Transverse colon (tissue), 4 donors: ENCODE measurements at regions not wholly inside any gene's neighbourhood (a gene's known extent, or its start where the extent isn't known, plus 50 kb on each side); places are given as distances from the start of the nearest gene placed in this dataset.

Experiments used
- DNase-seq: peaks from one replicate; pipeline ENCODE4 v3.0.0-alpha.2; 2019
- H3K27ac ChIP-seq, 4 donors: fragments of 200-600 bp; sonication (generic); 2 replicates each; pipeline ENCODE4 v1.5.1; 2016 to 2018; ENCODE audit warnings: inconsistent platforms in 4 of 4
- H3K27me3 ChIP-seq: fragments of 200-600 bp; sonication (generic); 2 replicates; pipeline ENCODE4 v1.5.1; 2017; ENCODE audit warnings: inconsistent platforms
- H3K36me3 ChIP-seq, 4 donors: fragments of 200-600 bp; sonication (generic); 2 replicates each; pipeline ENCODE4 v1.5.1; 2017 to 2019; ENCODE audit warnings: inconsistent platforms in 4 of 4
- H3K4me1 ChIP-seq, 4 donors: fragments of 200-600 bp; sonication (generic); 2 replicates each; pipeline ENCODE4 v1.5.1; 2017 to 2020; ENCODE audit warnings: inconsistent platforms in 4 of 4
- H3K4me3 ChIP-seq, 4 donors: fragments of 200-600 bp; sonication (generic); 1 replicate in 1 of 4; 2 replicates in 3 of 4; pipeline versions ENCODE4 v1.5.1 to v1.6.1; 2017 to 2019; ENCODE audit warnings: inconsistent platforms in 4 of 4
- H3K9me3 ChIP-seq, 2 donors: fragments of 200-600 bp; sonication (generic); 2 replicates each; pipeline ENCODE4 v1.5.1; 2017 to 2019; ENCODE audit warnings: inconsistent platforms in 2 of 2
- EP300 ChIP-seq: sonication (generic); formaldehyde crosslinking; IDR thresholded peaks from one replicate; pipeline ENCODE4 v1.6.1; 2017; ENCODE audit warnings: antibody characterized with exemption, low read depth
- POLR2A ChIP-seq: fragments of 450-650 bp; IDR thresholded peaks from one replicate; pipeline ENCODE4 v1.6.1; 2016; ENCODE audit warnings: antibody characterized with exemption, mild to moderate bottlenecking, moderate library complexity
- POLR2AphosphoS5 ChIP-seq, 3 donors: sonication (generic); formaldehyde crosslinking; IDR thresholded peaks; one replicate each; pipeline ENCODE4 v1.6.1; 2016; ENCODE audit warnings: antibody characterized with exemption in 3 of 3
- WGBS, 2 donors: methylation state at CpG; one replicate each; pipeline ENCODE4 v1.1.5; 2018; ENCODE audit warnings: low coverage in 1 of 2; 5-methylcytosine and 5-hydroxymethylcytosine counted together
- in situ Hi-C, 4 donors: fragments of 200-750 bp; cut with MboI; loops; one replicate each; pipeline versions ENCODE4 v1.15.0 to v1.15.1; 2017; ENCODE audit warnings: low sequenced_read_pairs in 3 of 4, low pct_ligation_motif_present in 1 of 4, low pct_unique_long_range_greater_than_20kb in 1 of 4
- intact Hi-C: fragments of 100-400 bp; cut with DNase I; formaldehyde crosslinking; loops from one replicate; pipeline ENCODE4 v1.15.1; 2023; ENCODE audit warnings: low total_unique reads
- TF ChIP-seq, protein P1 (sequence below), 5 experiments: fragments of 200-600 bp in 3 of 5; fragments of 450-650 bp in 2 of 5; sonication (generic) in 3 of 5; IDR thresholded peaks; 1 replicate in 2 of 5; 2 replicates in 3 of 5; pipeline ENCODE4 v1.5.1; 2016 to 2017; ENCODE audit warnings: antibody characterized with exemption in 5 of 5, inconsistent platforms in 3 of 5, mild to moderate bottlenecking in 2 of 5, moderate library complexity in 1 of 5

- intact Hi-C loops (no loop called here), in situ Hi-C loops (no loop called here)
- no peaks in the 10 kb centered on the region for H3K9me3 ChIP-seq
- H3K4me1 ChIP-seq: no peaks in the 10 kb centered on the region
- TF ChIP-seq EP300 (no peak), POLR2AphosphoS5 (IDR thresholded peaks at IDR 0.05) (no peak), POLR2A (no peak)
- TF ChIP-seq, protein P1, sequence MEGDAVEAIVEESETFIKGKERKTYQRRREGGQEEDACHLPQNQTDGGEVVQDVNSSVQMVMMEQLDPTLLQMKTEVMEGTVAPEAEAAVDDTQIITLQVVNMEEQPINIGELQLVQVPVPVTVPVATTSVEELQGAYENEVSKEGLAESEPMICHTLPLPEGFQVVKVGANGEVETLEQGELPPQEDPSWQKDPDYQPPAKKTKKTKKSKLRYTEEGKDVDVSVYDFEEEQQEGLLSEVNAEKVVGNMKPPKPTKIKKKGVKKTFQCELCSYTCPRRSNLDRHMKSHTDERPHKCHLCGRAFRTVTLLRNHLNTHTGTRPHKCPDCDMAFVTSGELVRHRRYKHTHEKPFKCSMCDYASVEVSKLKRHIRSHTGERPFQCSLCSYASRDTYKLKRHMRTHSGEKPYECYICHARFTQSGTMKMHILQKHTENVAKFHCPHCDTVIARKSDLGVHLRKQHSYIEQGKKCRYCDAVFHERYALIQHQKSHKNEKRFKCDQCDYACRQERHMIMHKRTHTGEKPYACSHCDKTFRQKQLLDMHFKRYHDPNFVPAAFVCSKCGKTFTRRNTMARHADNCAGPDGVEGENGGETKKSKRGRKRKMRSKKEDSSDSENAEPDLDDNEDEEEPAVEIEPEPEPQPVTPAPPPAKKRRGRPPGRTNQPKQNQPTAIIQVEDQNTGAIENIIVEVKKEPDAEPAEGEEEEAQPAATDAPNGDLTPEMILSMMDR (IDR thresholded peaks at IDR 0.05): no peak
- no peak overlapping the region for H3K27ac ChIP-seq
- H3K4me3 ChIP-seq: no peak overlapping the region
- DNase-seq: no peak
- no peaks in the 10 kb centered on the region for H3K36me3 ChIP-seq
- 64% methylated on average over 2 of the region's 2 CpGs; no CpG with 5 or more reads in 1 of the 2 donors for WGBS, 2 donors
- no peaks in the 10 kb centered on the region for H3K27me3 ChIP-seq
These were observed 155.2 kb downstream of the ZNF365 start for GRCh38 chr10:62529396-62529795.

GRCh38 chr10:62534031-62534430 is 159.9 kb downstream of the ZNF365 start:
- H3K27ac ChIP-seq: no peak overlapping the region
- 79 to 97% methylated on average over 2 of the region's 2 CpGs for WGBS, 2 donors
- H3K4me1 ChIP-seq: no peaks in the 10 kb centered on the region
- H3K4me3 ChIP-seq: no peak overlapping the region
- H3K27me3 ChIP-seq: no peaks in the 10 kb centered on the region
- in situ Hi-C loops (no loop called here), intact Hi-C loops (no loop called here)
- TF ChIP-seq, protein P1 (IDR thresholded peaks at IDR 0.05): no peak
- TF ChIP-seq POLR2AphosphoS5 (IDR thresholded peaks at IDR 0.05) (no peak), EP300 (no peak), POLR2A (no peak)
- DNase-seq: no peak
- H3K36me3 ChIP-seq: no peaks in the 10 kb centered on the region
- no peaks in the 10 kb centered on the region for H3K9me3 ChIP-seq

GRCh38 chr10:62538606-62539005 is 164.4 kb downstream of the ZNF365 start:
- Histone ChIP-seq H3K9me3 (no peaks in the 10 kb centered on the region), H3K4me1 (no peaks in the 10 kb centered on the region), H3K36me3 (no peaks in the 10 kb centered on the region), H3K27ac (no peak overlapping the region), H3K4me3 (no peak overlapping the region), H3K27me3 (no peaks in the 10 kb centered on the region)
- TF ChIP-seq POLR2AphosphoS5 (IDR thresholded peaks at IDR 0.05) (no peak), EP300 (no peak), POLR2A (no peak)
- TF ChIP-seq, protein P1 (IDR thresholded peaks at IDR 0.05): no peak
- WGBS, 2 donors: 83% methylated on average over 6 of the region's 6 CpGs
- no peak for DNase-seq
- intact Hi-C loops (no loop called here), in situ Hi-C loops (no loop called here)

DNA sequence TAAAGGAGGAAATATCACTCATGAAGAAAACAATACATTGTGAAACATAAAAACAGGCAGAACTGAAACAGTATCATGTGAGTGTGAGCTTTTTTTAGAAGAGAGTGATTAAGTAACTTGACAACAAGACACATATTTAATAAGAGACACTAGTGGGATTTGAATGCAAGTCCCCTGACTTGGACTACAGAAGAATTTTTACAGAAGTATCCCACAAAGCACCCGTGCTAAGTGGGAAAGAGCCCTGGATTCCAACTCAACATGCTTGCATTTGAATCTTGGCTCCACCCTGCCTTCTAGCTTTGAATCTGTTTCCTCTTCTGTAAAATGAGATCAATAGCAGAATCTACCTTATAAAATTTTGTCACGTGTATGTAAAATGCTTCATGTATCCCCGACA is 166.2 kb downstream of the ZNF365 start:
- in situ Hi-C loops: no loop called here
- DNase-seq: no peak
- Histone ChIP-seq H3K36me3 (no peaks in the 10 kb centered on the region), H3K9me3 (no peaks in the 10 kb centered on the region), H3K27ac (no peak overlapping the region), H3K27me3 (no peaks in the 10 kb centered on the region), H3K4me1 (peaks cover 0 to 3% (median 0%) of the 10 kb centered on the region in 4 donors), H3K4me3 (no peak overlapping the region)
- TF ChIP-seq POLR2A: no peak
- intact Hi-C loops: loop anchor here (2.0 kb wide), 1 partner anchor 28 kb away; no protein-coding TSS in a partner anchor
- WGBS, 2 donors: 50 to 58% methylated on average over 1 to 3 of the region's 3 CpGs

DNA sequence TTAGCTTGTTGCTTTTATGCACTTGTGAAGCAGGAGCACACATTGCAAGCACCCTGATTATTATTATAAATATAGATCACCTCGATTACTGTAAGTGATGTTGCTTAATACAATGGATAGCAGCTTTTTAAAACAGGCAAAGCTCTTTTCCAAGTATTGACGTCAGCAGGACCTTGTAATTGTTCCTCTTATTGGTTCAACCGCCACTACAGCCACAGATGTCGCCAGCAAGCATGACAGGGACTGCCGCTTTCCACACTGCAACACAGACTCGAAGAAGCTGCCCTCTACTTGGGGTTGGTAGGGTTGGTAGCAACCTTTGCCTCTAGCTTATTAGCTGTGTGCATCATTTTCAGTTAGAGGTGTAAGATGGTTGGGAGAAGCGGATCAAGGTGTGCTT is 167.6 kb downstream of the ZNF365 start:
- WGBS, 2 donors: 70 to 74% methylated on average over 3 to 7 of the region's 7 CpGs

More for the DNA sequence above, 167.6 kb downstream of the ZNF365 start:
- Histone ChIP-seq H3K4me3 (no peak overlapping the region), H3K27ac (no peak overlapping the region), H3K4me1 (peaks cover 0 to 3% (median 0%) of the 10 kb centered on the region in 4 donors), H3K9me3 (no peaks in the 10 kb centered on the region), H3K36me3 (no peaks in the 10 kb centered on the region), H3K27me3 (no peaks in the 10 kb centered on the region)
- intact Hi-C loops (loop anchor here (2.0 kb wide), 1 partner anchor 27 kb away; no protein-coding TSS in a partner anchor), in situ Hi-C loops (no loop called here)
- DNase-seq: peak; percentile 24
- TF ChIP-seq EP300: no peak
- TF ChIP-seq, protein P1 (IDR thresholded peaks at IDR 0.05): no peak
- TF ChIP-seq POLR2AphosphoS5 (IDR thresholded peaks at IDR 0.05): no peak
- no peak for TF ChIP-seq POLR2A
